ENCODE measurements at regions not wholly inside any gene's neighbourhood (a gene's known extent, or its start where the extent isn't known, plus 50 kb on each side); places are given as distances from the start of the nearest gene placed in this dataset.

- H3K4me1 ChIP-seq (ENCODE audit: control insufficient read depth, insufficient read depth, low read length), result no peaks in the 10 kb centered on the region
- H3K36me3 ChIP-seq (ENCODE audit: control insufficient read depth, insufficient read depth, low read length), result no peaks in the 10 kb centered on the region; the same call in 1 of the 2 replicates
- no TSS peak for BruUV-seq (replicated peaks)
- in situ Hi-C loops (cut with HindIII; ENCODE audit: low pct_unique_long_range_greater_than_20kb, low sequenced_read_pairs) (no loop called here), intact Hi-C loops (cut with micrococcal nuclease; ENCODE audit: unreplicated experiment) (no loop called here)
- H3K9me3 ChIP-seq (ENCODE audit: control insufficient read depth, insufficient read depth, low read depth, low read length), result no peaks in the 10 kb centered on the region
- H3K27ac ChIP-seq (ENCODE audit: low read length), result no peak overlapping the region
- H3K27me3 ChIP-seq (ENCODE audit: control insufficient read depth, insufficient read depth, low read length), result peaks cover 12% of the 10 kb centered on the region
- ATAC-seq, result no peak
- H3K4me3 ChIP-seq (ENCODE audit: low read depth in 2 of 2, low read length in 2 of 2), result no peak overlapping the region
- no peak for DNase-seq (ENCODE audit: low read depth, low spot score)
- POLR2A ChIA-PET, result no interaction called here
- TF ChIP-seq TCF7L2 (IDR thresholded peaks at IDR 0.05; ENCODE audit: low read depth, low read length), result no peak
- no peak for TF ChIP-seq CTCF (IDR thresholded peaks at IDR 0.05)
- no peak for TF ChIP-seq POLR2AphosphoS5 (IDR thresholded peaks at IDR 0.05; ENCODE audit: low read depth, low read length)
- no peak for TF ChIP-seq REST (IDR thresholded peaks at IDR 0.05; ENCODE audit: insufficient read depth in 1 of 2, low read depth in 2 of 2, low read length in 1 of 2)
- no peak for TF ChIP-seq SIN3A (IDR thresholded peaks at IDR 0.05; ENCODE audit: borderline replicate concordance, insufficient read depth, low read depth, low read length)
- CTCF ChIA-PET, result interaction anchor here (1.1 kb wide), 1 partner anchor 153 kb away, joined by 9 read pairs; no protein-coding TSS in a partner anchor
Observed at GRCh38 chr20:40812415-40812925, 123.4 kb upstream of the MAFB start.

GRCh38 chr20:40813029-40813431, 124.0 kb upstream of the MAFB start:
- CTCF ChIA-PET, result no interaction called here
- in situ Hi-C loops (cut with HindIII; ENCODE audit: low pct_unique_long_range_greater_than_20kb, low sequenced_read_pairs), result no loop called here
- POLR2A ChIA-PET, result no interaction called here

More at GRCh38 chr20:40813029-40813431, 124.0 kb upstream of the MAFB start:
- Histone ChIP-seq H3K4me3 (ENCODE audit: low read depth in 2 of 2, low read length in 2 of 2) (no peak overlapping the region), H3K4me1 (ENCODE audit: control insufficient read depth, insufficient read depth, low read length) (no peaks in the 10 kb centered on the region), H3K27me3 (ENCODE audit: control insufficient read depth, insufficient read depth, low read length) (peaks cover 7% of the 10 kb centered on the region), H3K27ac (ENCODE audit: low read length) (no peak overlapping the region), H3K36me3 (ENCODE audit: control insufficient read depth, insufficient read depth, low read length) (no peaks in the 10 kb centered on the region; the same call in 1 of the 2 replicates), H3K9me3 (ENCODE audit: control insufficient read depth, insufficient read depth, low read depth, low read length) (no peaks in the 10 kb centered on the region)
- ATAC-seq, result no peak
- BruUV-seq (replicated peaks), result no TSS peak
- intact Hi-C loops (cut with micrococcal nuclease; ENCODE audit: unreplicated experiment), result no loop called here
- TF ChIP-seq SIN3A (IDR thresholded peaks at IDR 0.05; ENCODE audit: borderline replicate concordance, insufficient read depth, low read depth, low read length) (no peak), REST (IDR thresholded peaks at IDR 0.05; ENCODE audit: insufficient read depth in 1 of 2, low read depth in 2 of 2, low read length in 1 of 2) (no peak), POLR2AphosphoS5 (IDR thresholded peaks at IDR 0.05; ENCODE audit: low read depth, low read length) (no peak), CTCF (IDR thresholded peaks at IDR 0.05) (no peak), TCF7L2 (IDR thresholded peaks at IDR 0.05; ENCODE audit: low read depth, low read length) (no peak)
- DNase-seq (ENCODE audit: low read depth, low spot score), result no peak

All from Panc1 (cell line).